Ascending aorta (tissue), 2 donors: ENCODE measurements at regions not wholly inside any gene's neighbourhood (a gene's known extent, or its start where the extent isn't known, plus 50 kb on each side); places are given as distances from the start of the nearest gene placed in this dataset.

Experiments used
- DNase-seq, 2 donors: peaks; one replicate each; pipeline ENCODE4 v3.0.0-alpha.2; 2019; ENCODE audit warnings: low spot score in 2 of 2
- H3K27ac ChIP-seq, 2 donors: fragments of 200-600 bp; sonication (generic); one replicate each; pipeline ENCODE4 v1.5.1; 2016 to 2017; ENCODE audit warnings: mild to moderate bottlenecking in 1 of 2
- H3K27me3 ChIP-seq: fragments of 200-600 bp; sonication (generic); one replicate; pipeline ENCODE4 v1.5.1; 2017
- H3K36me3 ChIP-seq, 2 donors: fragments of 200-600 bp; sonication (generic); one replicate each; pipeline ENCODE4 v1.5.1; 2016
- H3K4me1 ChIP-seq, 2 donors: fragments of 200-600 bp; sonication (generic); one replicate each; pipeline ENCODE4 v1.5.1; 2016 to 2017; ENCODE audit warnings: mild to moderate bottlenecking in 1 of 2
- H3K4me3 ChIP-seq, 2 donors: fragments of 200-600 bp; sonication (generic); one replicate each; pipeline ENCODE4 v1.5.1; 2016 to 2017; ENCODE audit warnings: mild to moderate bottlenecking in 1 of 2
- H3K9me3 ChIP-seq, 2 donors: fragments of 200-600 bp; sonication (generic); one replicate each; pipeline ENCODE4 v1.5.1; 2016
- intact Hi-C: fragments of 100-400 bp; cut with DNase I; formaldehyde crosslinking; loops from one replicate; pipeline ENCODE4 v1.15.1; 2023
- TF ChIP-seq, protein P1 (sequence below), 3 experiments: fragments of 200-600 bp in 2 of 3; fragments of 450-650 bp in 1 of 3; sonication (generic) in 2 of 3; IDR thresholded peaks; one replicate each; pipeline ENCODE4 v1.5.1; 2016 to 2019; ENCODE audit warnings: antibody characterized with exemption in 3 of 3, mild to moderate bottlenecking in 1 of 3, moderate library complexity in 1 of 3

DNA sequence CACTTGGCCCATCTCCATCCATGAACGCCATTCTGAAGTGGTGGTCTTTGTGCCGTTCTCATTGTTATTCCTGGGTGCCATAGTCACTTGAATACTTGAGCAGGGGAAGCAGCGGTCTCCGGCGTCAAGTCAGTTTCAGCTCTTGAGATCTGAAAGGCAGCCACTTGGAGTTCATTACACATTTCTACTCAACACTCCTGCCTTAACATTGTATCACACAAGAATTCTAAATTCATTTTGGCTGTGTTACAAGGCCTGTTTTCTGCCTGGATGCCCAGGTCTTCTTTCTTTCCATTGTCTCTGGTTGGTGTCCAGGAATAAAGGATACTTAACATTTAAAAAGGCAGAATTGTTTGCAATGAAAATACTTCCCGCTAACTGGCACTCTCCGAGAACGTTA, 69.0 kb upstream of the RAB11FIP2 start:
- Histone ChIP-seq H3K9me3 (no peaks in the 10 kb centered on the region), H3K27ac (no peak overlapping the region), H3K4me1 (no peaks in the 10 kb centered on the region), H3K36me3 (no peaks in the 10 kb centered on the region), H3K4me3 (no peak overlapping the region), H3K27me3 (no peaks in the 10 kb centered on the region)
- no peak for DNase-seq
- intact Hi-C loops: no loop called here
- TF ChIP-seq, protein P1, sequence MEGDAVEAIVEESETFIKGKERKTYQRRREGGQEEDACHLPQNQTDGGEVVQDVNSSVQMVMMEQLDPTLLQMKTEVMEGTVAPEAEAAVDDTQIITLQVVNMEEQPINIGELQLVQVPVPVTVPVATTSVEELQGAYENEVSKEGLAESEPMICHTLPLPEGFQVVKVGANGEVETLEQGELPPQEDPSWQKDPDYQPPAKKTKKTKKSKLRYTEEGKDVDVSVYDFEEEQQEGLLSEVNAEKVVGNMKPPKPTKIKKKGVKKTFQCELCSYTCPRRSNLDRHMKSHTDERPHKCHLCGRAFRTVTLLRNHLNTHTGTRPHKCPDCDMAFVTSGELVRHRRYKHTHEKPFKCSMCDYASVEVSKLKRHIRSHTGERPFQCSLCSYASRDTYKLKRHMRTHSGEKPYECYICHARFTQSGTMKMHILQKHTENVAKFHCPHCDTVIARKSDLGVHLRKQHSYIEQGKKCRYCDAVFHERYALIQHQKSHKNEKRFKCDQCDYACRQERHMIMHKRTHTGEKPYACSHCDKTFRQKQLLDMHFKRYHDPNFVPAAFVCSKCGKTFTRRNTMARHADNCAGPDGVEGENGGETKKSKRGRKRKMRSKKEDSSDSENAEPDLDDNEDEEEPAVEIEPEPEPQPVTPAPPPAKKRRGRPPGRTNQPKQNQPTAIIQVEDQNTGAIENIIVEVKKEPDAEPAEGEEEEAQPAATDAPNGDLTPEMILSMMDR (IDR thresholded peaks at IDR 0.05): no peak

DNA sequence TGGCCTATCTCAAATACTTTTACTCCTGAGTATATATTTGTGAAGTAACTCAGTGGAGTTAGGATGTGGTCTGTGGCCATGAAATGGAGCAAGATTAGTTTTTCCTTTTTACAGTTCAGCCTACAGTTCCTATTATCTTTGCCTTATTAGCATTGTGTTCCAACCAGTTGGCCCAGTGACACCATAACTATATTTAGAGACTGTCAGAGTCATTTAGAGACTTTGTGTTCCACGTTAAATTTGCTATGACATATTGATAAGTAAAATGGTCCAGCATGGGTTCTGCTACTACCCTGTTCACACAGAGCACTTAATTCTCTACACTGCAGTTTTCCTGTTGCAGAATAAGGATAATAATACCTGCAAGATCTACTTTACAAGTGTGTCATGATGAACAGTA, 68.3 kb upstream of the RAB11FIP2 start:
- Histone ChIP-seq H3K4me3 (no peak overlapping the region), H3K27ac (no peak overlapping the region), H3K36me3 (no peaks in the 10 kb centered on the region), H3K27me3 (no peaks in the 10 kb centered on the region), H3K4me1 (no peaks in the 10 kb centered on the region), H3K9me3 (no peaks in the 10 kb centered on the region)
- intact Hi-C loops: no loop called here
- TF ChIP-seq, protein P1 (IDR thresholded peaks at IDR 0.05): no peak
- DNase-seq: no peak

DNA sequence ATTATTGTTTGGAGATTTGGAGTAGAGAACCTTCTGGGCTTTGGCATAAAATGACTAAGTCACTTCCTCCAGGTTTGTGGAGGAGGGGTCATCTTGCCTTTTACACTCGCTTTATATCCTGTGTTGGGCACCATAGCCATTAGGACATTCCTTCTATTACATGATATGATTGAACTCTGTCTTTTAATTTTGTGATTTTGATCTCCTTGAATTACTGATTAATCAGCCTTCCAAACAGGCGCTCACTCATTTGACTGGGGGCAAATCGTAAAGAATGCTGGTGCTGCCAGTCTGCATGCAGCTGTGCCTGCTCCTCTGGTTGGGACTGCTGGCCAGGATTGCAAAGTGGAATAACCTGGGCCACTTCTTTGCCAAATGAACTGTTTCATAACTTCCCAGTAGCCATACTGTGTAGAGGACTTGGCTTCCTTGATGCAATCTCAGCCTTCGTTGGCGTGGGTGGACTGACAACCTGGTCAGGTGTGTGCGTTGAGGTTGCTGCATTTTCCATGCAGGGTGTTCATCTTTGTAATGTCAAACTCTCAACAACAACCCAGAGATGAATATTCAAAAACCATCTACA, 65.9 kb upstream of the RAB11FIP2 start:
- H3K36me3 ChIP-seq: no peaks in the 10 kb centered on the region
- no peak for DNase-seq
- no peaks in the 10 kb centered on the region for H3K4me1 ChIP-seq
- TF ChIP-seq, protein P1 (IDR thresholded peaks at IDR 0.05): no peak
- H3K27me3 ChIP-seq: no peaks in the 10 kb centered on the region
- intact Hi-C loops: no loop called here
- no peak overlapping the region for H3K27ac ChIP-seq
- no peaks in the 10 kb centered on the region for H3K9me3 ChIP-seq
- no peak overlapping the region for H3K4me3 ChIP-seq

DNA sequence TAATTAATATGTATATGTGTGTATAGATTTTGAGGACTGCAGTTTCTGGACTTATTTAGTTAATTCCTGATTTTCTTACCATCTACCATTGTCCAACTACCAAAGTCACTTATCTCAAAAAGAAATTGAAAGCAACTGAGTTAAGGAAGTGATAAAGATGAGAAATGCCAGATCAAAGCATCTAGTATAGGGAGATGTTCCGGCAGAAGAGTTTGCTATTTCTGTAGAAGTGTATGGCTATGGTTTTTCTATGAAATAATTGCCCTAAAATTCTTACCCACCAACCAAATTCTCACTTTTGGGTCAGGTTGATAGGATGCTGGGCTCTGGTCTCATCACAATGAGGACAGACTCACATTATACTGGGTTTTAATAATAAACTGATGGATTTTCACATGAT, 64.0 kb upstream of the RAB11FIP2 start:
- intact Hi-C loops: no loop called here

DNA sequence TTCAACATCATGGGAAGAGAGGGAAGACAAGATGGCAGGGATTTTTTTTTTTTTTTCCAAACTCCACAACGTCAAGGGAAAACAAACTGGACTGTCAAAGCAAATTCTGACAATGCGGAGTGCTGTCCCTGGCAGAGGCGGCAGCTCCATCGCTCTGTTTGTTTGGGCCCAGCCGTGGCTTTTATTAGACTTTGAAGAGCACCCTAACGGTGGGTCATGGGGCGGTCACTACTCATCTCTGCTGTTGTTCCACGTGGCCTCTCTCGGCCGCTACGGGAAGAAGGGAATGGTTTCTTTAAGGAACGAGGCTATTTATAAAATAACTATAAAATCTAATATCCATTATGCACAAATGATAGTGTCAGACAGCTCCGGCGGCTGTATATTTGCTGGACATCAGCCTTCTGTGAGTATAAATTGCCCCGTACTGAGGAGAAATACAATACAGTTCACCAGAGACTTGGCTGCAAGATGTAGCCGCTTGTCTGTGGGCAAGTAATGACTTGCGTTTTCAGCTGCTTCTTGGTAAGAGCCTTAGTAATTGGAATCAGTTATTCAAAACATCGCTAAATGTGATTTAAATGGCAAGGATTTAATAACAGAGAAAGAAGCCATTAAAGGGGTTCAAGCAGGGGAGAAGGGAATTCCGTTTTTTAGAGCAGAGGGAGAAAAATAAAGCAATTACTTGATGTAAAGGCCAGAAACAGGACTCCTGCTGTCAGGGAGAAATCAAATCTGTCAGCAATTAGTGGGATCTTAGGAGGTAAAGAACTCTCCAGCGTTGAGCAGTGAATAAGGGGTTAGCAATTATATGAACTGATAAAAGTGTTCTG, 61.7 kb upstream of the RAB11FIP2 start:
- H3K4me1 ChIP-seq: no peaks in the 10 kb centered on the region
- TF ChIP-seq, protein P1 (IDR thresholded peaks at IDR 0.05): no peak
- H3K9me3 ChIP-seq: no peaks in the 10 kb centered on the region
- no peak overlapping the region for H3K27ac ChIP-seq
- intact Hi-C loops: loop anchor here (10.0 kb wide), 2 partner anchors 84 to 144 kb away; no protein-coding TSS in a partner anchor
- H3K27me3 ChIP-seq: no peaks in the 10 kb centered on the region
- no peak for DNase-seq
- H3K4me3 ChIP-seq: no peak overlapping the region
- H3K36me3 ChIP-seq: no peaks in the 10 kb centered on the region

More for the DNA sequence above, 64.0 kb upstream of the RAB11FIP2 start:
- Histone ChIP-seq H3K9me3 (no peaks in the 10 kb centered on the region), H3K27ac (no peak overlapping the region), H3K27me3 (no peaks in the 10 kb centered on the region), H3K4me1 (no peaks in the 10 kb centered on the region), H3K4me3 (no peak overlapping the region), H3K36me3 (no peaks in the 10 kb centered on the region)
- TF ChIP-seq, protein P1 (IDR thresholded peaks at IDR 0.05): no peak
- DNase-seq: no peak
